Activated T-helper 1 cell treated with Interleukin-2 at 50 U/mL for 16 hours (primary cell): ENCODE measurements at regions not wholly inside any gene's neighbourhood (a gene's known extent, or its start where the extent isn't known, plus 50 kb on each side); places are given as distances from the start of the nearest gene placed in this dataset.
"Not testable (repeated sequence)": the region's sequence is repeated elsewhere in the genome, so short reads cannot be mapped to it uniquely, and the experiment has no call there.

ENCODE experiments used
- DNase-seq: peaks from one replicate; pipeline ENCODE4 v3.0.0-alpha.2; 2020; ENCODE audit warnings: low read depth

GRCh38 chr5:124512236-124512635 is 234.2 kb downstream of the ZNF608 start:
- DNase-seq, result no peak

- DNase-seq, result no peak
These were observed 234.6 kb downstream of the ZNF608 start for GRCh38 chr5:124511791-124512190.

GRCh38 chr5:124507688-124508087 is 238.8 kb downstream of the ZNF608 start:
- no peak for DNase-seq

- no peak for DNase-seq
These were observed 242.1 kb downstream of the ZNF608 start for GRCh38 chr5:124504081-124504916.

- DNase-seq, result no peak
These were observed 243.9 kb downstream of the ZNF608 start for GRCh38 chr5:124502551-124502950.

GRCh38 chr5:124499818-124500217 is 246.6 kb downstream of the ZNF608 start:
- not testable (repeated sequence) for DNase-seq

GRCh38 chr5:124496968-124497367 is 249.5 kb downstream of the ZNF608 start:
- DNase-seq, result not testable (repeated sequence)

- DNase-seq, result no peak
These were observed 251.8 kb downstream of the ZNF608 start for GRCh38 chr5:124494540-124495116.

GRCh38 chr5:124492444-124493224 is 253.8 kb downstream of the ZNF608 start:
- DNase-seq, result no peak

GRCh38 chr5:124490315-124490714 is 256.1 kb downstream of the ZNF608 start:
- not testable (repeated sequence) for DNase-seq

GRCh38 chr5:124481419-124481818 is 265.0 kb downstream of the ZNF608 start:
- DNase-seq, result no peak

- DNase-seq, result no peak
These were observed 265.5 kb downstream of the ZNF608 start for GRCh38 chr5:124480964-124481363.

GRCh38 chr5:124480022-124480421 is 266.4 kb downstream of the ZNF608 start:
- no peak for DNase-seq

- DNase-seq, result no peak
These were observed 268.2 kb downstream of the ZNF608 start for GRCh38 chr5:124478264-124478663.

GRCh38 chr5:124477577-124477976 is 268.9 kb downstream of the ZNF608 start:
- no peak for DNase-seq

- no peak for DNase-seq
These were observed 269.4 kb downstream of the ZNF608 start for GRCh38 chr5:124477062-124477461.

- DNase-seq, result no peak
These were observed 271.8 kb downstream of the ZNF608 start for GRCh38 chr5:124474528-124475215.

- DNase-seq, result no peak
These were observed 277.6 kb downstream of the ZNF608 start for GRCh38 chr5:124468671-124469411.

- no peak for DNase-seq
These were observed 278.7 kb downstream of the ZNF608 start for GRCh38 chr5:124467745-124468144.

- DNase-seq, result no peak
These were observed 280.4 kb downstream of the ZNF608 start for GRCh38 chr5:124466011-124466410.

- DNase-seq, result no peak
These were observed 282.6 kb downstream of the ZNF608 start for GRCh38 chr5:124463851-124464250.

- DNase-seq, result no peak
These were observed 283.7 kb downstream of the ZNF608 start for GRCh38 chr5:124462751-124463150.
